ENCODE measurements at regions not wholly inside any gene's neighbourhood (a gene's known extent, or its start where the extent isn't known, plus 50 kb on each side); places are given as distances from the start of the nearest gene placed in this dataset.
"Not testable (repeated sequence)": the region's sequence is repeated elsewhere in the genome, so short reads cannot be mapped to it uniquely, and the experiment has no call there.

DNA sequence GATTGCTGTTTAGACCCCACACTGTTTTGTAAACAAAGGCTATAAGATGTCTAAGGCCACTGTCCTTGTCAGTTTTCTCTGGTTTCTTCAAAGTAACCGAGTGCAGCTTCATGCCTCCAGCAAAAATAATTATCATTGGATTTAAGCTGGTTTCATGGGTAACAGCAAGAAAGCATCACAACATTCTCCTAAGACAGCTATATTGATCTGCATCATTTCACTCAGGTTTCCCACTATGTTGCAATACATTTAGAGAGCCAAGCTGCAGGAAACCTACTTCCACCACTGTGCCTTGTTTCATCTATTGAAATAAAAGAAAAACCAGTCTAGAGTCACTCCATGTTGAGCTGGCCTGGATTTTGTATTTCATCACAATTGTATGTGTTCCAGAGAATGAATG, 351.4 kb downstream of the OXSM start:
- no peaks in the 10 kb centered on the region for H3K27me3 ChIP-seq (replicated peaks in 1 of 7)
- TF ChIP-seq POLR2A (IDR thresholded peaks at IDR 0.05): no peak
- TF ChIP-seq, protein P1, sequence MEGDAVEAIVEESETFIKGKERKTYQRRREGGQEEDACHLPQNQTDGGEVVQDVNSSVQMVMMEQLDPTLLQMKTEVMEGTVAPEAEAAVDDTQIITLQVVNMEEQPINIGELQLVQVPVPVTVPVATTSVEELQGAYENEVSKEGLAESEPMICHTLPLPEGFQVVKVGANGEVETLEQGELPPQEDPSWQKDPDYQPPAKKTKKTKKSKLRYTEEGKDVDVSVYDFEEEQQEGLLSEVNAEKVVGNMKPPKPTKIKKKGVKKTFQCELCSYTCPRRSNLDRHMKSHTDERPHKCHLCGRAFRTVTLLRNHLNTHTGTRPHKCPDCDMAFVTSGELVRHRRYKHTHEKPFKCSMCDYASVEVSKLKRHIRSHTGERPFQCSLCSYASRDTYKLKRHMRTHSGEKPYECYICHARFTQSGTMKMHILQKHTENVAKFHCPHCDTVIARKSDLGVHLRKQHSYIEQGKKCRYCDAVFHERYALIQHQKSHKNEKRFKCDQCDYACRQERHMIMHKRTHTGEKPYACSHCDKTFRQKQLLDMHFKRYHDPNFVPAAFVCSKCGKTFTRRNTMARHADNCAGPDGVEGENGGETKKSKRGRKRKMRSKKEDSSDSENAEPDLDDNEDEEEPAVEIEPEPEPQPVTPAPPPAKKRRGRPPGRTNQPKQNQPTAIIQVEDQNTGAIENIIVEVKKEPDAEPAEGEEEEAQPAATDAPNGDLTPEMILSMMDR (IDR thresholded peaks at IDR 0.05 in 8 of 11, conservative IDR thresholded peaks at IDR 0.05 in 3 of 11): no peak
- TF ChIP-seq POLR2AphosphoS5 (IDR thresholded peaks at IDR 0.05): no peak
- H3K4me3 ChIP-seq: no peak overlapping the region
- H3K9me3 ChIP-seq: peaks cover 0 to 34% (median 21%) of the 10 kb centered on the region in 8 donors
- no peak overlapping the region for H3K27ac ChIP-seq
- H3K4me1 ChIP-seq: no peaks in the 10 kb centered on the region
- 80 to 94% (median 88%) methylated on average over 1 of the region's 1 CpG for WGBS, 5 donors
- DNase-seq: no peak
- intact Hi-C loops (cut with DNase I; ENCODE audit: low total_unique reads): no loop called here
- H3K36me3 ChIP-seq: no peaks in the 10 kb centered on the region

DNA sequence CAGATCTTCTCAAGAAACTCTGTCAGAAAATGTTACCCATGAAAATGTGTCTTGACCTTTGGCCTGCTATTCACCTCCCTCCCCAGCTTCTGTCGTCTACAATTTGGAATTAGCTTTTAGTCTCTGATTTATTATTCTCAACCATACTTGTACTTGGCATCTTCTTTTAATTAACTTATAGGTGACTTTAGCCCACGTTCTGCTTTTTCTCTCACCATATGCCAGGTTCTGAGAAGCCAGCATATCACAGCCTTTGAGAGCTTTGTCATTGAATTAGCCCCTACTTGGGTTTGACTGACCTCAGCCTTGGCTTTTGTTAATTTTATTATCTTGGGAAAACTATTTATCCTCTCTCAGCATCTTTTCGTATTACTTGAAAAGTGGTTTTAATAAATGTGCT, 355.9 kb downstream of the OXSM start:
- DNase-seq: no peak
- WGBS, 5 donors: 54 to 68% (median 62%) methylated on average over 3 of the region's 3 CpGs
- no peaks in the 10 kb centered on the region for H3K4me1 ChIP-seq
- no peak for TF ChIP-seq POLR2AphosphoS5 (IDR thresholded peaks at IDR 0.05)
- intact Hi-C loops (cut with DNase I; ENCODE audit: low total_unique reads): no loop called here
- peaks cover 0 to 10% (median 0%) of the 10 kb centered on the region in 8 donors for H3K9me3 ChIP-seq
- no peak overlapping the region for H3K27ac ChIP-seq
- no peaks in the 10 kb centered on the region for H3K27me3 ChIP-seq (replicated peaks in 1 of 7)
- no peak overlapping the region for H3K4me3 ChIP-seq
- H3K36me3 ChIP-seq: no peaks in the 10 kb centered on the region

DNA sequence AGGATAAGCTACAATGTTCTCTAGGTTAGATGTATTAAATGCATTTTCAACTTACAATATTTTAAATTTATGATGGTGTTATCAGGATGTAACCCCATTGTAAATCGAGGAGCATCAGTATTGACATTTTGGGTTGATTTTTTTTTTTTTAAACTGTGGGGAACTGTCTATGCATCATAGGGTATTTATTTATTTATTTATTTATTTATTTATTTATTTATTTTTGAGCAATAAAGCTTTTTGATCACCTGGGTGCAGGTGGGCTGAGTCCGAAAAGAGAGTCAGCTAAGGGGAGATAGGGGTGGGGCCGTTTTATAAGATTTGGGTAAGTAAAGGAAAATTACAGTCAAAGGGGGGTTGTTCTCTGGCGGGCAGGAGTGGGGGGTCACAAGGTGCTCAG, 367.5 kb downstream of the OXSM start:
- 80 to 96% (median 86%) methylated on average over 4 of the region's 4 CpGs for WGBS, 5 donors
- not testable (repeated sequence) for H3K4me1 ChIP-seq

DNA sequence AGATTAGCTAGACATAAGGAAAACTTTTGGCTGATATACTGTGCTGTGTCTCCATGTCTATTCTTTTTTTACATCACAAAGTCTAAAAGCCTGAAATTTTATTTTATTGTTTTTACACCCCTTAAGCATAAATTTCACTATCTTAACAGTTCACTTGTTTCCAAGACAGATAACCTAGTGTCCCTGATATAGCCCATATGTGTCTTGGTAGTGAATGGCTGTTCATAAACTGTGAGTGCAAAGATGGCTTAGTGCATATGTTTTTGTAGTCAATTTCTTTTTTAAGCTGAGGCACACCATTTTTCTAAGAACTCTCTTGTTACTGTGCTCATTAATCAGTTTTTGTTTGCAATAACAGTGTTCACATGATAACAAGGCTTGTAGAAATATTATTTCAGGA, 381.1 kb downstream of the OXSM start:
- H3K9me3 ChIP-seq: peaks cover 0 to 52% (median 17%) of the 10 kb centered on the region in 8 donors
- no peak overlapping the region for H3K4me3 ChIP-seq
- H3K27me3 ChIP-seq (replicated peaks in 1 of 7): no peaks in the 10 kb centered on the region
- TF ChIP-seq, protein P1 (IDR thresholded peaks at IDR 0.05 in 8 of 11, conservative IDR thresholded peaks at IDR 0.05 in 3 of 11): no peak
- TF ChIP-seq POLR2AphosphoS5 (IDR thresholded peaks at IDR 0.05) (no peak), POLR2A (IDR thresholded peaks at IDR 0.05) (no peak)
- H3K36me3 ChIP-seq: no peaks in the 10 kb centered on the region
- H3K4me1 ChIP-seq: no peaks in the 10 kb centered on the region
- intact Hi-C loops (cut with DNase I; ENCODE audit: low total_unique reads): no loop called here
- H3K27ac ChIP-seq: no peak overlapping the region
- DNase-seq: no peak

More for the DNA sequence above, 367.5 kb downstream of the OXSM start:
- DNase-seq; H3K36me3 ChIP-seq; intact Hi-C loops (cut with DNase I; ENCODE audit: low total_unique reads); H3K27me3 ChIP-seq (replicated peaks in 1 of 7); H3K4me3 ChIP-seq; H3K27ac ChIP-seq; H3K9me3 ChIP-seq: not testable (repeated sequence)

DNA sequence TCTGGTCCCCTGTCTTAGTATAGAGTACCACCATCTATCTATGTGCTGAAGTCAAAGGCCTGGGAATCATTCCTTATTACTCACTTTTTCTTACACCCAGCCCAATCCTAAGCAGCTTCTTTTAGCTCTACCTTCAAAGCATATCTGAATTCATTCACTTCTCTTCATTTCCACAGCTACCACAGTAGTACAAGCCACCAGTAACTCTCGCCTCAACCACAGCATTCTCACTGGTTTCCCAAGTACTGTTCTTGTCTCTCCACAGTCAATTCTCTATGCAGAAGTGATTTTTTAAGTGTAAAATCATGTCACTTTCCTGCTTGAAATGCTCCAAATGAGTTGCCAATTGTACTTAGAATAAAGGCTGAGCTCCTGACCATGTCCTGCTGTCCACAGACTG, 401.7 kb downstream of the OXSM start:
- WGBS, 5 donors: 79 to 97% (median 85%) methylated on average over 1 of the region's 1 CpG
- no peak for DNase-seq
- no peaks in the 10 kb centered on the region for H3K27me3 ChIP-seq (replicated peaks in 1 of 7)
- no peaks in the 10 kb centered on the region for H3K4me1 ChIP-seq
- no peak overlapping the region for H3K4me3 ChIP-seq
- TF ChIP-seq, protein P1 (IDR thresholded peaks at IDR 0.05 in 8 of 11, conservative IDR thresholded peaks at IDR 0.05 in 3 of 11): no peak
- no peak for TF ChIP-seq POLR2A (IDR thresholded peaks at IDR 0.05)
- TF ChIP-seq POLR2AphosphoS5 (IDR thresholded peaks at IDR 0.05): no peak
- intact Hi-C loops (cut with DNase I; ENCODE audit: low total_unique reads): no loop called here
- H3K36me3 ChIP-seq: no peaks in the 10 kb centered on the region
- H3K27ac ChIP-seq: no peak overlapping the region
- peaks cover 0 to 35% (median 7%) of the 10 kb centered on the region in 8 donors for H3K9me3 ChIP-seq

Data from spleen (tissue), 11 donors.